Omental fat pad (tissue), 3 donors: ENCODE measurements at regions not wholly inside any gene's neighbourhood (a gene's known extent, or its start where the extent isn't known, plus 50 kb on each side); places are given as distances from the start of the nearest gene placed in this dataset.

Experiments
- ATAC-seq: fragments of 150-250 bp; one replicate; pipeline ENCODE4 v1.9.1; 2016; ENCODE audit warnings: mild to moderate bottlenecking, moderate library complexity; ENCODE audit not compliant: low FRiP score
- DNase-seq: peaks from one replicate; pipeline ENCODE4 v3.0.0-alpha.2; 2019; ENCODE audit warnings: low spot score
- TF ChIP-seq, protein P1 (sequence below), 3 donors: fragments of 450-650 bp; IDR thresholded peaks; one replicate each; pipeline ENCODE4 v1.5.1; 2016 to 2017; ENCODE audit warnings: antibody characterized with exemption in 3 of 3, mild to moderate bottlenecking in 3 of 3, moderate library complexity in 2 of 3

DNA sequence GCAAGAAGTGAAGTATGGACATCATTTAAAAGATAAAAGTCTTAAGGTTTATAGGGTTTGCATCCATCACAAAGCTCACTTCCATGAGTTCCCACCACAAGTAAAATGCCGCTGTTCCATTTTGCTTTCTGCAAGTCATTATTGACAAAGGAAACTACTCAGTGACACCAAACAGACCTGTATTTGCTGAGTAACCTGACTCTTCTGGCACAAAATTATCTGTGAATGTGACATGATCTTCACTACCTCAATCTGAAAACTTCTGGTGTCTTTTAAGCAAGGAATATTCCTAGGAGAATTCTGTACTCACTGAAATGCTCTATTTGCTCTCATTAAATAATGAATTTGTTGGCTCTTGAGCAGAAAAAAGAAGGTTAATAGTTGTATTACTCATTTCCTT is 1077.4 kb upstream of the ADGRL4 start:
- DNase-seq, result no peak
- ATAC-seq, result no peak
- TF ChIP-seq, protein P1, sequence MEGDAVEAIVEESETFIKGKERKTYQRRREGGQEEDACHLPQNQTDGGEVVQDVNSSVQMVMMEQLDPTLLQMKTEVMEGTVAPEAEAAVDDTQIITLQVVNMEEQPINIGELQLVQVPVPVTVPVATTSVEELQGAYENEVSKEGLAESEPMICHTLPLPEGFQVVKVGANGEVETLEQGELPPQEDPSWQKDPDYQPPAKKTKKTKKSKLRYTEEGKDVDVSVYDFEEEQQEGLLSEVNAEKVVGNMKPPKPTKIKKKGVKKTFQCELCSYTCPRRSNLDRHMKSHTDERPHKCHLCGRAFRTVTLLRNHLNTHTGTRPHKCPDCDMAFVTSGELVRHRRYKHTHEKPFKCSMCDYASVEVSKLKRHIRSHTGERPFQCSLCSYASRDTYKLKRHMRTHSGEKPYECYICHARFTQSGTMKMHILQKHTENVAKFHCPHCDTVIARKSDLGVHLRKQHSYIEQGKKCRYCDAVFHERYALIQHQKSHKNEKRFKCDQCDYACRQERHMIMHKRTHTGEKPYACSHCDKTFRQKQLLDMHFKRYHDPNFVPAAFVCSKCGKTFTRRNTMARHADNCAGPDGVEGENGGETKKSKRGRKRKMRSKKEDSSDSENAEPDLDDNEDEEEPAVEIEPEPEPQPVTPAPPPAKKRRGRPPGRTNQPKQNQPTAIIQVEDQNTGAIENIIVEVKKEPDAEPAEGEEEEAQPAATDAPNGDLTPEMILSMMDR (IDR thresholded peaks at IDR 0.05), result no peak

DNA sequence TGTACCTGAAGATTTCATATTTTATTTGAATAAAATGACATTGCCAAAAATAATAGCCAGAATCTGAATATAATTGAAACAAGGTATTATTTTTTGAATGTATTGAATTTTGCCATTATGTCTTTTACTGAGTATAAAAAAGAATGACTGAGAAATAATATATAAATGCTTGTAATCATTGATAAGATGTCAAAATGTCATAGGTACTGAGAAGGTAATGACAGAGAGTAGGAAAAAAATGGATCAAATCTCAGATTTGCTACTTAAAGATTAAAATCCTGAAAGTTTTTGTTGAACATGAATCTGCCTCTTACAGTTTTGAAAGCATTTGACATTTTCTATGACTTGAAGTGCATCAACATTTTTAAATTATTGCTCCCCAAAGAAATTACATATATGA is 1069.9 kb upstream of the ADGRL4 start:
- ATAC-seq, result no peak
- TF ChIP-seq, protein P1 (IDR thresholded peaks at IDR 0.05), result no peak
- no peak for DNase-seq

DNA sequence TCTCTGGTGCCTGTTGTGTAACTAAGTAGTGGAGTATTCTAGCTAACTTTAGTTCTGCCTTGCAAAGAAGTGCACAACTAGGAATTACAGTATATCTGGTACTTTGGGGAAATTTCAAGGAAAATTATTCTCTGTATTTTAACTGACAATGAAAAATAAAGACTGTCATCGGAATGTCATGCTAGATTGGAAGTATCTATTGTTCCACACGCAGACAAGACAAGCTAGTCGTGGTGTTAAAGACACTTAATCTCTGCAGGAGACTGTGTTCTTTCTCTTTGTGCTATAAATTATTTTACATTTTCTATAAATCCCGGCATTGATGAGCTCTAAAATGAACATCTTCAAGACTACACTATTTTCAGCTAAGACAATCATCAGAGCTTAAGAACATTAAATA is 1068.8 kb upstream of the ADGRL4 start:
- TF ChIP-seq, protein P1 (IDR thresholded peaks at IDR 0.05), result no peak
- DNase-seq, result no peak
- no peak for ATAC-seq

DNA sequence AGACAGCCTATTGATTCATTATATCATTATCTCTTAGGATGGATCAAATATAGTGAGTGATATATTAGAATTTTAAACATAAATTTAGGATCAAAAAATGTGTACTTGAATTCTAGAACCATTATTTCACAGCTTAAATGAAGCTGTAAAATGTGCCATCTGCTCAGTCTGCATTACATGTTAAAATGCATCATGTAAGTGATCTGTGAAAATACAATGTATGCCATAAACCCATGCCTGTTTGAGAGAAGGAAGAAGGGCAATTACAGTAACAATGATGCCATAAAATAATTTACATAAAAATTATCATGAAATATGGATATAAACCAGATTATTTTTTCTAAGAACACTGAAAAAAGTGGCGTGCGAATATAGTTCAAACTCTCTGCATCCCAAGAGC is 1066.0 kb upstream of the ADGRL4 start:
- TF ChIP-seq, protein P1 (IDR thresholded peaks at IDR 0.05), result no peak
- DNase-seq (no peak), ATAC-seq (no peak)

DNA sequence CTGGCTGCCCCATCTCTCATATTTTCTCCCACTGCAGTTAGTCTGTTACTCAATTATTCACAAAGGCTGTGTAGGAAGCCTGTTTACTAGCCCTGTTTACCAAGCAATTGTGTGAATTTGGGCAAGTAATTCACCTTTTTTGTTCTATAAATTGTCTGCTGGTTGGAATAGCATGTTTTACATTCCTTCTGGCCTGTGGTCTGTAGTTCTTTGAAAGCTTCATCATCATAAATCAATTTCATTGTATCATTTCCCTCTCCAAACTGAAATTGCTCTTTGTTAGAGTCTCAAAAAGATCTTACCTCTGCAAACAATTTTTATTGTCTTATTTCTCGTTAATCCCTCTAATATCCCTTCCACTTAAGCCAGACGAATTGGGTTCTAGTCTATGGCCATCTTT is 1059.5 kb upstream of the ADGRL4 start:
- TF ChIP-seq, protein P1 (IDR thresholded peaks at IDR 0.05), result no peak
- ATAC-seq (no peak), DNase-seq (no peak)

DNA sequence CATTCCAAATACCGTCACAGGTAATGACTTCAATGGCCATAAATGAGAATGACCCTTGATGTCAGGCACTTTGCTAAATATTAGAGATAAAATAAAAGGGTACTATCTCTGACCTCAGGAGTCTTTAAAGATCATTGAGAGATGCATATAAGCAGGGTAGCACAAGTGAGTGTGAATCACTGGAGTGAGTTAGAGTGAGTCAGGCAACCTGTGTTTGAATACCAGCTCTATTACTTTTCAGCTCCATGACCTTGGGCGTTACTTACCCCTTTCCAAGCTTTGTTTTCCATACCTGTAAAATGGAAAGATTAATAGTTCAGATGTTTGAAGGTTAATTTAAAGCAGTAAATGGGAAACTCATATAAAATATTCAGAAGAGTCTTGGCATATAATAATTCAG is 1058.0 kb upstream of the ADGRL4 start:
- TF ChIP-seq, protein P1 (IDR thresholded peaks at IDR 0.05), result no peak
- DNase-seq (no peak), ATAC-seq (no peak)

DNA sequence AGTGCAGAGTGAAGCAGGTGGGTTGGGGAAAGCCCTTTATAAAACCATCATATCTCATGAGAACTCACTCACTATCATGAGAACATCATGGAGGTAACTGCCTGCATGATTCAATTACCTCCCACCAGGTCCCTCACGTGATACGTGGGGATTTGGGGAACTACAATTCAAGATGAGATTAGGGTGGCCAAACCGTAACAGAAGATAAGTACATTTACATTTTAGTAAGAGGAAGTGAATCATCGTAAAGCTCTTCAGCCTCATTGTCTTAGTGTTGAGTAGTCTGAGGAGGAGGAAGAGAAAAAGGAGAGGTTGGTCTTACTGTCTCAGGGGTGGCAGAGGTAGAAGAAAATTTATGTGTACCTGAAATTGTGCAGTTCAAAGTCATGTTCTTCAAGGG is 1053.4 kb upstream of the ADGRL4 start:
- DNase-seq, result no peak
- ATAC-seq, result no peak
- TF ChIP-seq, protein P1 (IDR thresholded peaks at IDR 0.05), result no peak
